ENCODE measurements at regions not wholly inside any gene's neighbourhood (a gene's known extent, or its start where the extent isn't known, plus 50 kb on each side); places are given as distances from the start of the nearest gene placed in this dataset.
"Not testable (repeated sequence)": the region's sequence is repeated elsewhere in the genome, so short reads cannot be mapped to it uniquely, and the experiment has no call there.

DNA sequence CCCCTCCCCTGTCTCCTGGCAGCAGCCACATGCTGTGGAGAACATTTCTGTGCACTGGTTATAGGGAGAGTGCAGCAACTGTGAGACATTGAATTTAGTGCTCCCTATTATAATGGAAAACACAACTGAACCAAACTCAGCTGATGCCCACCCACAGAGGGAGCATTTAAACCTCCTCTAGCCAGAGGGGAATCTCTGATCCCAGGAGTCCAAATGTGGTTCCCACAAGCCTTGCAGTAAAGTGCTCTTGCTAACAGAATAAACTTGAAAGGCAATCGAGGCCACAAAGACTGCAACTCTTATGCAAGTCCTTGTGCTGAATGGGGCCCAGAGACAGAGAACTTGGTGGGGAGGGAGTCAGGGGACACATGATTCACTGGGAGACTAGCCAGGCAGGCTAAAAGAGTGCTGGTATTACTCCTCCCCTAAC, 638.8 kb upstream of the VRK2 start:
- H3K36me3 Mint-ChIP-seq: no peaks in the 10 kb centered on the region
- H3K9me3 Mint-ChIP-seq: peaks cover 20% of the 10 kb centered on the region
- no peak overlapping the region for H3K27ac Mint-ChIP-seq
- H3K27me3 Mint-ChIP-seq: no peaks in the 10 kb centered on the region
- H3K4me1 Mint-ChIP-seq: no peaks in the 10 kb centered on the region
- H3K4me3 Mint-ChIP-seq: no peak overlapping the region

- H3K36me3 Mint-ChIP-seq: no peaks in the 10 kb centered on the region
- no peak overlapping the region for H3K27ac Mint-ChIP-seq
- no peaks in the 10 kb centered on the region for H3K4me1 Mint-ChIP-seq
- no peaks in the 10 kb centered on the region for H3K27me3 Mint-ChIP-seq
- no peak overlapping the region for H3K4me3 Mint-ChIP-seq
- peaks cover 27% of the 10 kb centered on the region for H3K9me3 Mint-ChIP-seq
Observed at GRCh38 chr2:57408587-57408986, 638.0 kb upstream of the VRK2 start.

GRCh38 chr2:57417007-57417406, 629.6 kb upstream of the VRK2 start:
- H3K4me1 Mint-ChIP-seq: no peaks in the 10 kb centered on the region
- no peaks in the 10 kb centered on the region for H3K36me3 Mint-ChIP-seq
- H3K9me3 Mint-ChIP-seq: peaks cover 24% of the 10 kb centered on the region

DNA sequence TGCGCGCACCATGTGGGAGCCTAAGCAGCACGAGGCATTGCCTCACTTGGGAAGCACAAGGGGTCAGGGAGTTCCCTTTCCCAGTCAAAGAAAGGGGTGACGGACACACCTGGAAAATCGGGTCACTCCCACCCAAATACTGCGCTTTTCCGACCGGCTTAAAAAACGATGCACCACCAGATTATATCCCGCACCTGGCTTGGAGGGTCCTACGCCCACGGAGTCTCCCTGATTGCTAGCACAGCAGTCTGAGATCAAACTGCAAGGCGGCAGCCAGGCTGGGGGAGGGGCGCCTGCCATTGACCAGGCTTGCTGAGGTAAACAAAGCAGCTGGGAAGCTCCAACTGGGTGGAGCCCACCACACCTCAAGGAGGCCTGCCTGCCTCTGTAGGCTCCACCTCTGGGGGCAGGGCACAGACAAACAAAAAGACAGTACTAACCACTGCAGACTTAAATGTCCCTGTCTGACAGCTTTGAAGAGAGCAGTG, 627.7 kb upstream of the VRK2 start:
- H3K4me3 Mint-ChIP-seq, H3K27ac Mint-ChIP-seq, H3K27me3 Mint-ChIP-seq, H3K36me3 Mint-ChIP-seq, H3K4me1 Mint-ChIP-seq, H3K9me3 Mint-ChIP-seq: not testable (repeated sequence)

More at GRCh38 chr2:57417007-57417406, 629.6 kb upstream of the VRK2 start:
- Mint-ChIP-seq H3K27ac (no peak overlapping the region), H3K4me3 (no peak overlapping the region), H3K27me3 (no peaks in the 10 kb centered on the region)

DNA sequence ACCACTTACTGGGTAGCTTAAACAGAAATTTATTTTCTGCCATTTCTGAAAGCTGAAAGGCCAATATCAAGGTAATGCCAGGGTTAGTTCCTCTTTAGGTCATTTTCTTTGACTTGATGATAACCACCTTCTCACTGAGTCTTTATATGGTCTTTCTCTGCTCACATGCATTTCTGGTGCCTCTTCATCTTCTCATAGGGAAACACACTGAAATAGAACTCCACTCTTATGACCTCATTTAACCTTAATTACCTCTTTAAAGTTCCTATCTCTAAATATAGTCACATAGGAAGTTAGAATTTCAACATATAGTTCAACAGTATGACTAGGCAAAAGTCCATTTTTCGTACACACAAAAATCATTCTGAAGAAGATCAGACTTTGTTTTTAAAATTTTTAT, 616.8 kb upstream of the VRK2 start:
- no peaks in the 10 kb centered on the region for H3K36me3 Mint-ChIP-seq
- H3K9me3 Mint-ChIP-seq: peaks cover 5% of the 10 kb centered on the region
- no peaks in the 10 kb centered on the region for H3K4me1 Mint-ChIP-seq
- H3K27ac Mint-ChIP-seq: no peak overlapping the region
- H3K4me3 Mint-ChIP-seq: no peak overlapping the region
- no peaks in the 10 kb centered on the region for H3K27me3 Mint-ChIP-seq

DNA sequence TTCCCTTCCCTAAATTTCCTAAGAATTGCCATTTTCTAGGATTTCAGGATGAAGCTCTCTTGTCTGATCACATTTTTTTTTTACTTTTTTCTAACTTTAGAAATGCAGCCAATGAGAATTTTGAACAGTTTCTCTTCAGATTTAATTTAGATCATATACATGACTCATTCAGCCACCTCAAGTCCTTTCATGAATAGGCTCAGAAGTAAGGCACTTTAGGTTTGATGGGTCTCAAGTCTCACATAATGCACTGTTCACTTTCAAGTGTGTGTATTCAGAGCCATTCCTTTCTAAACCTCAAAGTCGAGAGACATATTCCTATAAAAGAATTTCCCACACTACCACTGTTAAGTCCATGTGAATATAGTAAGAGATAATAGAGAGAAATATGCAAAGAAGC, 614.1 kb upstream of the VRK2 start:
- H3K9me3 Mint-ChIP-seq: peaks cover 5% of the 10 kb centered on the region
- no peak overlapping the region for H3K4me3 Mint-ChIP-seq
- H3K27ac Mint-ChIP-seq: no peak overlapping the region
- no peaks in the 10 kb centered on the region for H3K27me3 Mint-ChIP-seq
- H3K4me1 Mint-ChIP-seq: no peaks in the 10 kb centered on the region
- H3K36me3 Mint-ChIP-seq: no peaks in the 10 kb centered on the region

- Mint-ChIP-seq H3K27ac (no peak overlapping the region), H3K4me1 (no peaks in the 10 kb centered on the region), H3K9me3 (peaks cover 5% of the 10 kb centered on the region), H3K27me3 (no peaks in the 10 kb centered on the region), H3K36me3 (no peaks in the 10 kb centered on the region), H3K4me3 (no peak overlapping the region)
Observed at GRCh38 chr2:57434441-57434840, 612.2 kb upstream of the VRK2 start.

GRCh38 chr2:57434972-57435371, 611.6 kb upstream of the VRK2 start:
- H3K27me3 Mint-ChIP-seq: no peaks in the 10 kb centered on the region
- H3K9me3 Mint-ChIP-seq: peaks cover 5% of the 10 kb centered on the region
- no peaks in the 10 kb centered on the region for H3K4me1 Mint-ChIP-seq
- no peaks in the 10 kb centered on the region for H3K36me3 Mint-ChIP-seq
- no peak overlapping the region for H3K27ac Mint-ChIP-seq
- no peak overlapping the region for H3K4me3 Mint-ChIP-seq

- Mint-ChIP-seq H3K27ac (no peak overlapping the region), H3K36me3 (no peaks in the 10 kb centered on the region), H3K9me3 (peaks cover 5% of the 10 kb centered on the region), H3K4me1 (no peaks in the 10 kb centered on the region), H3K27me3 (no peaks in the 10 kb centered on the region), H3K4me3 (no peak overlapping the region)
Observed at GRCh38 chr2:57437077-57437476, 609.5 kb upstream of the VRK2 start.

- Mint-ChIP-seq H3K4me3 (no peak overlapping the region), H3K4me1 (no peaks in the 10 kb centered on the region), H3K36me3 (no peaks in the 10 kb centered on the region), H3K9me3 (no peaks in the 10 kb centered on the region), H3K27me3 (no peaks in the 10 kb centered on the region), H3K27ac (no peak overlapping the region)
Observed at GRCh38 chr2:57440437-57440836, 606.2 kb upstream of the VRK2 start.

DNA sequence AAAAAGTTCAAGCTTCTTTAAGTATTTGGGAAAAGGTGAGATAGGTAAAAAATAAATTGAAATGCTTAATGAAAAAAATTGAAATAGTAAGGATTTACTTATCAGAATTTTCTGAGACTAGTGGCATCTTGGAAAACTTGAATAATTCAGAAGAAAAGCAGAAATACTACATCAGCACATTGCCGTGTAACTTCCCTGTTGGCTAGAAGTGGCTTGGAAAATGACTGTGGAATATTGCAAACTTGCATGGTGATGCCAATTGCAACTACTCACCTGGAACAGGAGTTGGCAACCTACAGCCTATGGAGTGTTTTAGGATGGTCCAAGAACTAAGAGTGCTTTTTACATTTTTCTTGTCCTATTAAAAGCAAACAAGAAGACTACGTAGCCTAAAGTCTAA, 603.5 kb upstream of the VRK2 start:
- Mint-ChIP-seq H3K4me3 (no peak overlapping the region), H3K27me3 (no peaks in the 10 kb centered on the region), H3K27ac (no peak overlapping the region), H3K9me3 (no peaks in the 10 kb centered on the region), H3K4me1 (no peaks in the 10 kb centered on the region), H3K36me3 (no peaks in the 10 kb centered on the region)

- Mint-ChIP-seq H3K36me3 (no peaks in the 10 kb centered on the region), H3K9me3 (no peaks in the 10 kb centered on the region), H3K4me1 (no peaks in the 10 kb centered on the region), H3K27ac (no peak overlapping the region), H3K27me3 (no peaks in the 10 kb centered on the region), H3K4me3 (no peak overlapping the region)
Observed at GRCh38 chr2:57443973-57444521, 602.6 kb upstream of the VRK2 start.

GRCh38 chr2:57444752-57445430, 601.7 kb upstream of the VRK2 start:
- Mint-ChIP-seq H3K36me3 (no peaks in the 10 kb centered on the region), H3K9me3 (no peaks in the 10 kb centered on the region), H3K27ac (no peak overlapping the region), H3K4me1 (no peaks in the 10 kb centered on the region), H3K4me3 (no peak overlapping the region), H3K27me3 (no peaks in the 10 kb centered on the region)

DNA sequence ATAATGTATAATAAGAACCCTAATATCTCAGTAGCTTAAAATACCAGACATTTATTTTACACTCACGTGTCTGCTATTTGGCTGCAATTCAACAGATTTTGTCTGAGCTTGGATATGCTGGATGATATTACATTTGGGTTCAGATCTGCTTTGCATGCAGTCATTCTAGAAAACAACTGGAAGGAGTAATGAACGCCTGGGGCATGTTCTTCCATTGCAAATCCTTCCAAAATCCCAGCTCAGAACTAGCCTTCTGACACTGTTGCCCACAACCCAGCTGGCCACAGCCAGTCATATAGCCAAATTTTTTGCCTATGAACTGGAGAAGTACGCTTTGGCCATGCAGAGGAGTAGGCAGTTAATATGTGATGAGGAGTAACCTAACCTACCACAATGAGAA, 597.8 kb upstream of the VRK2 start:
- no peaks in the 10 kb centered on the region for H3K27me3 Mint-ChIP-seq
- no peaks in the 10 kb centered on the region for H3K36me3 Mint-ChIP-seq
- H3K4me1 Mint-ChIP-seq: no peaks in the 10 kb centered on the region
- H3K4me3 Mint-ChIP-seq: no peak overlapping the region
- H3K27ac Mint-ChIP-seq: no peak overlapping the region
- no peaks in the 10 kb centered on the region for H3K9me3 Mint-ChIP-seq

GRCh38 chr2:57450170-57450569, 596.4 kb upstream of the VRK2 start:
- H3K9me3 Mint-ChIP-seq: no peaks in the 10 kb centered on the region
- H3K27me3 Mint-ChIP-seq: no peaks in the 10 kb centered on the region
- no peak overlapping the region for H3K27ac Mint-ChIP-seq
- H3K4me3 Mint-ChIP-seq: no peak overlapping the region
- H3K4me1 Mint-ChIP-seq: no peaks in the 10 kb centered on the region
- no peaks in the 10 kb centered on the region for H3K36me3 Mint-ChIP-seq

- Mint-ChIP-seq H3K4me3 (no peak overlapping the region), H3K9me3 (peaks cover 2% of the 10 kb centered on the region), H3K4me1 (no peaks in the 10 kb centered on the region), H3K27ac (no peak overlapping the region), H3K27me3 (no peaks in the 10 kb centered on the region), H3K36me3 (no peaks in the 10 kb centered on the region)
Observed at GRCh38 chr2:57452634-57453033, 594.0 kb upstream of the VRK2 start.

DNA sequence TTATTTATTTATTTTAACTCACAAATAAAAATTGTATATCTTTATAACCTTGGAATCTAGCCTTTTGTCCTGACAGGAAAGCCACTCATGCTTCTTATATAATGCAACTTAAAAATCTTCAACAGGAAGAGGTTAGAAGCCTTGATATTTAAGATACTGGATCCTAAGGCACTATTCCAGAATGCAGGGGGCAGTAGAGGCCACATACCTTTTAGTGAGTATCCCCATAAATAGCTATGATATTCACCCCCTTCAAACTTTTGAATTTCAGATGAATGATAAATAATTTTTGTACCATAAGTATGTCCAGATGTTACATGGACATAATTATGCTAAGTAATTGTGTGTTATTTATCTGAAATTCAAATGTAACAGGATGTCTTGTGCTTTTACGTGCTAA, 592.7 kb upstream of the VRK2 start:
- no peaks in the 10 kb centered on the region for H3K27me3 Mint-ChIP-seq
- H3K36me3 Mint-ChIP-seq: no peaks in the 10 kb centered on the region
- H3K27ac Mint-ChIP-seq: no peak overlapping the region
- H3K4me3 Mint-ChIP-seq: no peak overlapping the region
- H3K4me1 Mint-ChIP-seq: no peaks in the 10 kb centered on the region
- peaks cover 8% of the 10 kb centered on the region for H3K9me3 Mint-ChIP-seq

Measured in activated naive CD4-positive, alpha-beta T cell treated with anti-CD3 and anti-CD28 coated beads, Interleukin-2, amount 50 U/mL, for 24 hours (primary cell).